ENCODE measurements at regions not wholly inside any gene's neighbourhood (a gene's known extent, or its start where the extent isn't known, plus 50 kb on each side); places are given as distances from the start of the nearest gene placed in this dataset.

GRCh38 chr6:93801101-93801847, 381.9 kb upstream of the EPHA7 start:
- TF ChIP-seq, protein P1, sequence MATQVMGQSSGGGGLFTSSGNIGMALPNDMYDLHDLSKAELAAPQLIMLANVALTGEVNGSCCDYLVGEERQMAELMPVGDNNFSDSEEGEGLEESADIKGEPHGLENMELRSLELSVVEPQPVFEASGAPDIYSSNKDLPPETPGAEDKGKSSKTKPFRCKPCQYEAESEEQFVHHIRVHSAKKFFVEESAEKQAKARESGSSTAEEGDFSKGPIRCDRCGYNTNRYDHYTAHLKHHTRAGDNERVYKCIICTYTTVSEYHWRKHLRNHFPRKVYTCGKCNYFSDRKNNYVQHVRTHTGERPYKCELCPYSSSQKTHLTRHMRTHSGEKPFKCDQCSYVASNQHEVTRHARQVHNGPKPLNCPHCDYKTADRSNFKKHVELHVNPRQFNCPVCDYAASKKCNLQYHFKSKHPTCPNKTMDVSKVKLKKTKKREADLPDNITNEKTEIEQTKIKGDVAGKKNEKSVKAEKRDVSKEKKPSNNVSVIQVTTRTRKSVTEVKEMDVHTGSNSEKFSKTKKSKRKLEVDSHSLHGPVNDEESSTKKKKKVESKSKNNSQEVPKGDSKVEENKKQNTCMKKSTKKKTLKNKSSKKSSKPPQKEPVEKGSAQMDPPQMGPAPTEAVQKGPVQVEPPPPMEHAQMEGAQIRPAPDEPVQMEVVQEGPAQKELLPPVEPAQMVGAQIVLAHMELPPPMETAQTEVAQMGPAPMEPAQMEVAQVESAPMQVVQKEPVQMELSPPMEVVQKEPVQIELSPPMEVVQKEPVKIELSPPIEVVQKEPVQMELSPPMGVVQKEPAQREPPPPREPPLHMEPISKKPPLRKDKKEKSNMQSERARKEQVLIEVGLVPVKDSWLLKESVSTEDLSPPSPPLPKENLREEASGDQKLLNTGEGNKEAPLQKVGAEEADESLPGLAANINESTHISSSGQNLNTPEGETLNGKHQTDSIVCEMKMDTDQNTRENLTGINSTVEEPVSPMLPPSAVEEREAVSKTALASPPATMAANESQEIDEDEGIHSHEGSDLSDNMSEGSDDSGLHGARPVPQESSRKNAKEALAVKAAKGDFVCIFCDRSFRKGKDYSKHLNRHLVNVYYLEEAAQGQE (IDR thresholded peaks at IDR 0.05; ENCODE audit: insufficient read depth in 1 of 2, low read depth in 2 of 2, low read length in 2 of 2), result no peak
- TF ChIP-seq SIN3A (IDR thresholded peaks at IDR 0.05; ENCODE audit: borderline replicate concordance, insufficient read depth, low read length), result no peak

Measured in PFSK-1 (cell line).